ENCODE measurements at regions not wholly inside any gene's neighbourhood (a gene's known extent, or its start where the extent isn't known, plus 50 kb on each side); places are given as distances from the start of the nearest gene placed in this dataset.

DNA sequence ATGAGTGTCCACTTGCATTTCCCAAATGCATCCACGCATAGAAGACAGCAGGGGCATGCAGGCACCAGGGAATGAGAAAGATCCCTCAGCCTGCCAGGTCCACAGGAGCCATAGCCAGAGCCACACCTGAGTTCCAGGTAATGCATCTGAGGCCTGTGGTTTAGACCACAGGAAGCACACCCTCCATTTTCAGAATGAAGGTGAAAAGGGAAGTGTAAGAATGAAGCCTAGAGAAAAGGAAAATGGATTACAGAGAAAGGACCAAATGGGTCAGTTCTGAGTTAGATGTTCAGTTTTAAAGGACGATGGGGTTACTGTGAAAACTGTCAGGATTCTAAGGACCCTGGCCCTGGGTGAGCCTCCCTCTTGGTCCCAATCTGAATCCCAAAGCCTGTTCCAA lies 1283.2 kb downstream of the TMEM121 start:
- TF ChIP-seq POLR2A (IDR thresholded peaks at IDR 0.05; ENCODE audit: low read length), result no peak
- TF ChIP-seq CBX2 (IDR thresholded peaks at IDR 0.05; ENCODE audit: borderline replicate concordance, low read depth), result no peak
- TF ChIP-seq, protein P1, sequence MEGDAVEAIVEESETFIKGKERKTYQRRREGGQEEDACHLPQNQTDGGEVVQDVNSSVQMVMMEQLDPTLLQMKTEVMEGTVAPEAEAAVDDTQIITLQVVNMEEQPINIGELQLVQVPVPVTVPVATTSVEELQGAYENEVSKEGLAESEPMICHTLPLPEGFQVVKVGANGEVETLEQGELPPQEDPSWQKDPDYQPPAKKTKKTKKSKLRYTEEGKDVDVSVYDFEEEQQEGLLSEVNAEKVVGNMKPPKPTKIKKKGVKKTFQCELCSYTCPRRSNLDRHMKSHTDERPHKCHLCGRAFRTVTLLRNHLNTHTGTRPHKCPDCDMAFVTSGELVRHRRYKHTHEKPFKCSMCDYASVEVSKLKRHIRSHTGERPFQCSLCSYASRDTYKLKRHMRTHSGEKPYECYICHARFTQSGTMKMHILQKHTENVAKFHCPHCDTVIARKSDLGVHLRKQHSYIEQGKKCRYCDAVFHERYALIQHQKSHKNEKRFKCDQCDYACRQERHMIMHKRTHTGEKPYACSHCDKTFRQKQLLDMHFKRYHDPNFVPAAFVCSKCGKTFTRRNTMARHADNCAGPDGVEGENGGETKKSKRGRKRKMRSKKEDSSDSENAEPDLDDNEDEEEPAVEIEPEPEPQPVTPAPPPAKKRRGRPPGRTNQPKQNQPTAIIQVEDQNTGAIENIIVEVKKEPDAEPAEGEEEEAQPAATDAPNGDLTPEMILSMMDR (IDR thresholded peaks at IDR 0.05), result no peak
- TF ChIP-seq SMC3 (IDR thresholded peaks at IDR 0.05), result no peak
- TF ChIP-seq ESRRA (IDR thresholded peaks at IDR 0.05; ENCODE audit: borderline replicate concordance, low read length), result no peak
